22Rv1 (cell line): ENCODE measurements at regions not wholly inside any gene's neighbourhood (a gene's known extent, or its start where the extent isn't known, plus 50 kb on each side); places are given as distances from the start of the nearest gene placed in this dataset.

Source experiments
- CTCF ChIP-seq: fragments of 450-650 bp; IDR thresholded peaks from 2 replicates; pipeline ENCODE4 v1.5.1; 2017; ENCODE audit warnings: mild to moderate bottlenecking
- ZFX ChIP-seq: fragments of 450-650 bp; IDR thresholded peaks from 2 replicates; pipeline ENCODE4 v1.6.1; 2017; ENCODE audit warnings: antibody characterized with exemption, borderline replicate concordance

GRCh38 chr3:73699327-73699726, 74.6 kb upstream of the PDZRN3 start:
- TF ChIP-seq CTCF (no peak), ZFX (no peak)
